ENCODE measurements at regions not wholly inside any gene's neighbourhood (a gene's known extent, or its start where the extent isn't known, plus 50 kb on each side); places are given as distances from the start of the nearest gene placed in this dataset.

DNA sequence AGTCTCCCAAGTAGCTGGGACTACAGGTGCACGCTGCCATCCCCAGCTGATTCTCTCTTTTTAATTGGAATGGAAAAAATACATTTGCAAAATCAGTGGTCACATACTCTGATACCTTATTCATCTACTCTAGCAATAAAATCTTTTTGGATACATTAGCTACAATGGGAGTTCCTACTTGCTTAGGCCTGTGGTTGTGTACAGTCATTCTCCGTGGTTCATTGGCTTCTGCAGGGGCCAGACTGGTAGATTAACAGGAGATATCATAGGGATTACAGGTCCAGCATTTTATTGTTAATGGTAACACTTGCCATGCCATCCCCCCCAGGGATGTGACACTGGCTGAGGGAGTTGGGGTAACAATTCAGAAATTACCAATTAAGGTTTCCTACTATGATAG is 140.0 kb downstream of the ADAMTS15 start:
- TF ChIP-seq CTCF (IDR thresholded peaks at IDR 0.05) = no peak
- TF ChIP-seq EZH2 (IDR thresholded peaks at IDR 0.05; ENCODE audit: borderline replicate concordance, insufficient read depth, low read depth, low read length, poor library complexity, severe bottlenecking) = no peak

Data from B cell (primary cell).